SK-N-MC (cell line): ENCODE measurements at regions not wholly inside any gene's neighbourhood (a gene's known extent, or its start where the extent isn't known, plus 50 kb on each side); places are given as distances from the start of the nearest gene placed in this dataset.

Experiments
- EZH2 ChIP-seq: fragments of 200-600 bp; sonication (generic); IDR thresholded peaks from one replicate; pipeline ENCODE4 v1.6.1; 2017; ENCODE audit warnings: antibody characterized with exemption
- POLR2AphosphoS5 ChIP-seq: IDR thresholded peaks from 2 replicates; pipeline ENCODE4 v1.6.1; 2012; ENCODE audit warnings: mild to moderate bottlenecking, low read depth, low read length, borderline replicate concordance

GRCh38 chr4:116180157-116180601 is 905.2 kb downstream of the TRAM1L1 start:
- TF ChIP-seq POLR2AphosphoS5 (no peak), EZH2 (no peak)
